MM.1S (cell line): ENCODE measurements at regions not wholly inside any gene's neighbourhood (a gene's known extent, or its start where the extent isn't known, plus 50 kb on each side); places are given as distances from the start of the nearest gene placed in this dataset.

ENCODE experiments used
- DNase-seq: peaks from one replicate; pipeline ENCODE4 v3.0.0-alpha.2; 2015
- H2AFZ ChIP-seq: fragments of 300-600 bp; sonication (generic); 2 replicates; pipeline ENCODE4 v1.6.0; 2016; ENCODE audit warnings: antibody characterized with exemption, low read length
- H3F3A ChIP-seq: fragments of 300-600 bp; sonication (generic); 2 replicates; pipeline ENCODE4 v1.6.1; 2016; ENCODE audit warnings: mild to moderate bottlenecking, antibody characterized with exemption, low read length, moderate library complexity, mixed read lengths; ENCODE audit not compliant: insufficient read depth
- H3K27ac ChIP-seq: fragments of 300-600 bp; sonication (generic); 2 replicates; pipeline ENCODE4 v1.5.1; 2016; ENCODE audit warnings: mild to moderate bottlenecking, low read length
- H3K27me3 ChIP-seq: fragments of 300-600 bp; sonication (generic); replicated peaks from 2 replicates; pipeline ENCODE4 v1.6.0; 2016; ENCODE audit warnings: low read length; ENCODE audit not compliant: insufficient read depth
- H3K36me3 ChIP-seq: fragments of 300-600 bp; sonication (generic); replicated peaks from 2 replicates; pipeline ENCODE4 v1.6.1; 2016; ENCODE audit warnings: mild to moderate bottlenecking, low read length, mixed read lengths; ENCODE audit not compliant: insufficient read depth
- H3K4me1 ChIP-seq: fragments of 300-600 bp; sonication (generic); 2 replicates; pipeline ENCODE4 v1.6.1; 2016; ENCODE audit warnings: low read length, mixed read lengths
- H3K4me2 ChIP-seq: fragments of 300-600 bp; sonication (generic); 2 replicates; pipeline ENCODE4 v1.6.0; 2016; ENCODE audit warnings: low read depth, low read length
- H3K4me3 ChIP-seq: fragments of 300-600 bp; sonication (generic); 2 replicates; pipeline ENCODE4 v1.5.1; 2016; ENCODE audit warnings: low read length, mixed read lengths
- H3K79me2 ChIP-seq: fragments of 300-600 bp; sonication (generic); 2 replicates; pipeline ENCODE4 v1.6.1; 2016; ENCODE audit warnings: mixed run types, low read length, mixed read lengths
- H3K9ac ChIP-seq: fragments of 300-600 bp; sonication (generic); 2 replicates; pipeline ENCODE4 v1.6.1; 2016; ENCODE audit warnings: low read length, mixed read lengths
- H3K9me2 ChIP-seq: fragments of 300-600 bp; sonication (generic); replicated peaks from 2 replicates; pipeline ENCODE4 v1.6.1; 2016; ENCODE audit warnings: mild to moderate bottlenecking, low read length, mixed read lengths; ENCODE audit not compliant: insufficient read depth
- H3K9me3 ChIP-seq: fragments of 300-600 bp; sonication (generic); replicated peaks from 2 replicates; pipeline ENCODE4 v1.6.1; 2016; ENCODE audit warnings: mild to moderate bottlenecking, low read length, mixed read lengths; ENCODE audit not compliant: insufficient read depth
- H4K20me1 ChIP-seq: fragments of 300-600 bp; sonication (generic); 2 replicates; pipeline ENCODE4 v1.6.1; 2016; ENCODE audit warnings: mild to moderate bottlenecking, low read length, moderate library complexity, mixed read lengths; ENCODE audit not compliant: insufficient read depth
- CTCF ChIP-seq: fragments of 300-600 bp; sonication (generic); IDR thresholded peaks from 2 replicates; pipeline ENCODE4 v1.5.1; 2016; ENCODE audit warnings: antibody characterized with exemption, low read length, mixed read lengths
- EZH2 ChIP-seq: fragments of 300-600 bp; sonication (generic); optimal IDR thresholded peaks from 2 replicates; pipeline ENCODE3; 2017; ENCODE audit warnings: low read depth, mild to moderate bottlenecking, antibody characterized with exemption, low read length, mixed read lengths
- EZH2phosphoT487 ChIP-seq: fragments of 300-600 bp; sonication (generic); IDR thresholded peaks from 2 replicates; pipeline ENCODE4 v1.6.1; 2018; ENCODE audit warnings: antibody characterized with exemption, low read length

GRCh38 chr14:97697772-97698171, 900.6 kb downstream of the VRK1 start:
- Histone ChIP-seq H2AFZ (no peak overlapping the region), H3K4me2 (no peak overlapping the region), H3K27ac (peak overlapping the region; percentile 3; the same call in 1 of the 2 replicates), H3K9ac (no peak overlapping the region), H3K9me2 (no peaks in the 10 kb centered on the region), H4K20me1 (no peaks in the 10 kb centered on the region), H3F3A (peaks cover 8% of the 10 kb centered on the region), H3K9me3 (no peaks in the 10 kb centered on the region), H3K27me3 (no peaks in the 10 kb centered on the region), H3K79me2 (no peaks in the 10 kb centered on the region), H3K4me1 (peaks cover 28% of the 10 kb centered on the region), H3K4me3 (no peak overlapping the region), H3K36me3 (no peaks in the 10 kb centered on the region)
- peak; percentile 48 for DNase-seq
- TF ChIP-seq CTCF (no peak), EZH2phosphoT487 (no peak)

GRCh38 chr14:97699026-97699425, 901.8 kb downstream of the VRK1 start:
- TF ChIP-seq EZH2 (no peak), EZH2phosphoT487 (no peak), CTCF (no peak)
- no peak for DNase-seq
- no peak overlapping the region for H2AFZ ChIP-seq
- H3K4me3 ChIP-seq: no peak overlapping the region
- H3K9me2 ChIP-seq: no peaks in the 10 kb centered on the region
- H3K79me2 ChIP-seq: no peaks in the 10 kb centered on the region
- no peak overlapping the region for H3K27ac ChIP-seq
- H3K27me3 ChIP-seq: no peaks in the 10 kb centered on the region
- no peak overlapping the region for H3K9ac ChIP-seq
- H4K20me1 ChIP-seq: no peaks in the 10 kb centered on the region
- no peak overlapping the region for H3K4me2 ChIP-seq
- peaks cover 8% of the 10 kb centered on the region for H3F3A ChIP-seq
- peaks cover 36% of the 10 kb centered on the region for H3K4me1 ChIP-seq
- H3K36me3 ChIP-seq: no peaks in the 10 kb centered on the region
- no peaks in the 10 kb centered on the region for H3K9me3 ChIP-seq

- no peaks in the 10 kb centered on the region for H3K9me2 ChIP-seq
- no peaks in the 10 kb centered on the region for H3K27me3 ChIP-seq
- no peaks in the 10 kb centered on the region for H3K36me3 ChIP-seq
- no peaks in the 10 kb centered on the region for H3K79me2 ChIP-seq
- no peaks in the 10 kb centered on the region for H3K9me3 ChIP-seq
- H4K20me1 ChIP-seq: no peaks in the 10 kb centered on the region
- TF ChIP-seq CTCF: no peak
- no peak for TF ChIP-seq EZH2
- no peak for TF ChIP-seq EZH2phosphoT487
- H3K27ac ChIP-seq: peak overlapping the region; percentile 86; the same call in 1 of the 2 replicates
- no peak overlapping the region for H3K9ac ChIP-seq
- no peak overlapping the region for H2AFZ ChIP-seq
- peak overlapping the region; percentile 30; the same call in 1 of the 2 replicates for H3K4me2 ChIP-seq
- DNase-seq: peak; percentile 88
- H3K4me3 ChIP-seq: no peak overlapping the region
- peaks cover 18% of the 10 kb centered on the region for H3F3A ChIP-seq
- peaks cover 59% of the 10 kb centered on the region for H3K4me1 ChIP-seq
Measured at GRCh38 chr14:97703006-97703760, 906.0 kb downstream of the VRK1 start.
